ENCODE measurements at regions not wholly inside any gene's neighbourhood (a gene's known extent, or its start where the extent isn't known, plus 50 kb on each side); places are given as distances from the start of the nearest gene placed in this dataset.
"Not testable (repeated sequence)": the region's sequence is repeated elsewhere in the genome, so short reads cannot be mapped to it uniquely, and the experiment has no call there.

- H3K9me3 ChIP-seq = no peaks in the 10 kb centered on the region
- WGBS, 2 donors = 80 to 88% methylated on average over 1 of the region's 1 CpG
Measured at GRCh38 chrX:69431420-69431819, 72.7 kb upstream of the NALF2 start.

GRCh38 chrX:69430785-69431184 lies 73.3 kb upstream of the NALF2 start:
- DNase-seq = no peak
- 22 to 37% methylated on average over 2 of the region's 2 CpGs for WGBS, 2 donors

More at GRCh38 chrX:69431420-69431819, 72.7 kb upstream of the NALF2 start:
- TF ChIP-seq CTCF (IDR thresholded peaks at IDR 0.05) (no peak), POLR2A (IDR thresholded peaks at IDR 0.05) (no peak)
- H3K36me3 ChIP-seq (ENCODE audit: low read depth, missing control alignments) = no peaks in the 10 kb centered on the region
- H3K27me3 ChIP-seq = no peaks in the 10 kb centered on the region
- H3K27ac ChIP-seq = no peak overlapping the region
- intact Hi-C loops (cut with DNase I; ENCODE audit: low total_unique reads) = no loop called here
- H3K4me3 ChIP-seq = no peak overlapping the region
- no peaks in the 10 kb centered on the region for H3K4me1 ChIP-seq
- no peak for DNase-seq

DNA sequence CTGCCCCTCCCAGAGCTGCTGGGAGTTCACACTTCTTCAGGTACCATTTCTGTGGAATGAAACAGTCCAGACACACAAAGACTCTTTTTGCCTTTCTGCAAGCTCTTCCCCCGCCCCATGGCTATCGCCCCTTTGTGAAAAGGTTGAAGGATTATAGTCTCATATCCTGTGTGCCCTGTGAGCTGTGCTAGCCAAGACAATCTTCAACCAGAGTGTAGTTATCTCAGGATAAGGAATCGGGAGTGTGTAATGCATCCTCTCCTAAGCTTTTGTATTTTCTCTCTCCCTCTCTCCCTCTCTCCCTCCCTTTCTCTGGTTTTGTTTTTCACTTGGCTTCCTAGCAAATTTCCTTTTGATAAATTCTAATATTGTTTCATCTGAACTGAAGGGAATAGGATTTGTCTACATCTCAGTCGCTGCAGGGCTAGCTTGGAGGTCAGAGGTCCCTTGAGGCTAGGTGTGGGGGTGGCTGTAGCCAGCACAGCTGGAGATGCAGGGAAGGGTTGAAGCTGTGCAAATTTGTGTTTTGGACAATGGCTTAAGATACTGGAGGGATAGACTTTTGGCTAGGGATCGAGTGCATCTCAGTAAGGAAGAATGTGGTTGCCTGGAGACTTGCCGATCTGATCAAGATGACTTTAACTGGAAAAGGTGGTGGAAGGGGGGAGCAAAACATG lies 74.6 kb upstream of the NALF2 start:
- Histone ChIP-seq H3K4me3 (no peak overlapping the region), H3K4me1 (no peaks in the 10 kb centered on the region), H3K9me3 (no peaks in the 10 kb centered on the region), H3K27me3 (no peaks in the 10 kb centered on the region), H3K27ac (no peak overlapping the region), H3K36me3 (ENCODE audit: low read depth, missing control alignments) (no peaks in the 10 kb centered on the region)
- intact Hi-C loops (cut with DNase I; ENCODE audit: low total_unique reads) = no loop called here
- TF ChIP-seq CTCF (IDR thresholded peaks at IDR 0.05) = no peak
- no peak for DNase-seq
- WGBS, 2 donors = 41 to 46% methylated on average over 4 to 6 of the region's 6 CpGs

More at GRCh38 chrX:69430785-69431184, 73.3 kb upstream of the NALF2 start:
- Histone ChIP-seq H3K36me3 (ENCODE audit: low read depth, missing control alignments) (no peaks in the 10 kb centered on the region), H3K4me1 (no peaks in the 10 kb centered on the region), H3K4me3 (no peak overlapping the region), H3K27me3 (no peaks in the 10 kb centered on the region), H3K9me3 (no peaks in the 10 kb centered on the region), H3K27ac (no peak overlapping the region)
- intact Hi-C loops (cut with DNase I; ENCODE audit: low total_unique reads) = no loop called here
- TF ChIP-seq POLR2A (IDR thresholded peaks at IDR 0.05) = no peak

DNA sequence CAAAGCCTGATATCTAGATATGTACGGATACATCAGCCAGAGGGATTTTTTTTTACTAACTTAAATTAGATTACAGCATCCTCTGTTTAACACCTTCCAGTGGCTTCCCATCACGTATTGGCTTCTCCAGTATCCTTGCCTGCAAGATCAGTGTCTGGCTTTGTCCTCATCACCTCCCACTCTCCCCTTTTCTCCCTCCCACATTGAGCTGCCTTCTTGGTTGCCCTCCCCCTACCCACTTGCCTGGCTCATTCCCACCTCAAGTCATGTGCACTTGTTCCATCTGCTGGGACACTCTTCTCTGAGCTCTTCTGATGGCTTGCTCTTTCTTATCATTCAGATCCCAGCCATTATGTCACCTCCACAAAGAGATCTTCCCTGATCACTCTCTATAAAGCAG lies 75.9 kb upstream of the NALF2 start:
- no peaks in the 10 kb centered on the region for H3K36me3 ChIP-seq (ENCODE audit: low read depth, missing control alignments)
- WGBS, 2 donors = 54 to 62% methylated on average over 2 of the region's 2 CpGs
- intact Hi-C loops (cut with DNase I; ENCODE audit: low total_unique reads) = no loop called here
- no peaks in the 10 kb centered on the region for H3K4me1 ChIP-seq
- no peak overlapping the region for H3K4me3 ChIP-seq
- TF ChIP-seq POLR2A (IDR thresholded peaks at IDR 0.05) = no peak
- no peak for TF ChIP-seq CTCF (IDR thresholded peaks at IDR 0.05)
- no peak for DNase-seq
- no peaks in the 10 kb centered on the region for H3K27me3 ChIP-seq
- H3K27ac ChIP-seq = no peak overlapping the region
- no peaks in the 10 kb centered on the region for H3K9me3 ChIP-seq

DNA sequence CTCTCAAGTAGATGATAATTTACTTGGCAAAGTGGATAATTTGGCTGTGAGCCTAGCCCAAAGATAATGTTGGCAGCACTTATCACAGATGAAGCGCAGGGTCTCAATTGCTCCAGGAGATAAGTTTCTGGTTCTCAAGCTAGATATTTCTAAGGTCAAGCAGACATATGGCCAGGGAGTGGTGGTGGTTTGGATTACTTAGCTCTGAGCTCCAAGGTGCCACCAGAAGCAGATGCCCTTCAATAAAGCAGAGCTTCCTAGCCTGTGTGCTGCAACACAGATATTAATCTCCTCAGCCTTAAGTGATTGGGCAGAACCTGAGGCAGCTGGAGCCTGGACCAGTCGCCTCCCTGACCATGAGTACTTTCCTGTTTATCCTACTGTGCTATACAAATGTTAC lies 79.2 kb upstream of the NALF2 start:
- Histone ChIP-seq H3K27ac (no peak overlapping the region), H3K4me1 (no peaks in the 10 kb centered on the region), H3K27me3 (no peaks in the 10 kb centered on the region), H3K9me3 (no peaks in the 10 kb centered on the region), H3K4me3 (no peak overlapping the region), H3K36me3 (ENCODE audit: low read depth, missing control alignments) (no peaks in the 10 kb centered on the region)
- intact Hi-C loops (cut with DNase I; ENCODE audit: low total_unique reads) = no loop called here
- no peak for TF ChIP-seq POLR2A (IDR thresholded peaks at IDR 0.05)
- WGBS, 2 donors = 47 to 60% methylated on average over 2 of the region's 2 CpGs
- DNase-seq = no peak

GRCh38 chrX:69424161-69424560 lies 80.0 kb upstream of the NALF2 start:
- intact Hi-C loops (cut with DNase I; ENCODE audit: low total_unique reads) = no loop called here
- TF ChIP-seq CTCF (IDR thresholded peaks at IDR 0.05) = no peak
- no peak for TF ChIP-seq POLR2A (IDR thresholded peaks at IDR 0.05)
- Histone ChIP-seq H3K36me3 (ENCODE audit: low read depth, missing control alignments) (no peaks in the 10 kb centered on the region), H3K9me3 (no peaks in the 10 kb centered on the region), H3K4me3 (no peak overlapping the region), H3K27ac (no peak overlapping the region), H3K27me3 (no peaks in the 10 kb centered on the region), H3K4me1 (no peaks in the 10 kb centered on the region)
- DNase-seq = no peak

GRCh38 chrX:69422208-69422607 lies 81.9 kb upstream of the NALF2 start:
- WGBS, 2 donors = 94% methylated on average over 12 of the region's 19 CpGs; no CpG with 5 or more reads in 1 of the 2 donors

More at GRCh38 chrX:69422208-69422607, 81.9 kb upstream of the NALF2 start:
- H3K4me1 ChIP-seq; H3K9me3 ChIP-seq; intact Hi-C loops (cut with DNase I; ENCODE audit: low total_unique reads); H3K27me3 ChIP-seq; H3K36me3 ChIP-seq (ENCODE audit: low read depth, missing control alignments); H3K4me3 ChIP-seq; H3K27ac ChIP-seq; DNase-seq: not testable (repeated sequence)

Data from testis (tissue), 2 donors.